Activated CD8-positive, alpha-beta memory T cell treated with anti-CD3 and anti-CD28 coated beads for 4 hours (primary cell): ENCODE measurements at regions not wholly inside any gene's neighbourhood (a gene's known extent, or its start where the extent isn't known, plus 50 kb on each side); places are given as distances from the start of the nearest gene placed in this dataset.

Source experiments
- DNase-seq, 2 donors: peaks; one replicate each; pipeline ENCODE4 v3.0.0-alpha.2; 2020; ENCODE audit warnings: low read depth in 2 of 2

DNA sequence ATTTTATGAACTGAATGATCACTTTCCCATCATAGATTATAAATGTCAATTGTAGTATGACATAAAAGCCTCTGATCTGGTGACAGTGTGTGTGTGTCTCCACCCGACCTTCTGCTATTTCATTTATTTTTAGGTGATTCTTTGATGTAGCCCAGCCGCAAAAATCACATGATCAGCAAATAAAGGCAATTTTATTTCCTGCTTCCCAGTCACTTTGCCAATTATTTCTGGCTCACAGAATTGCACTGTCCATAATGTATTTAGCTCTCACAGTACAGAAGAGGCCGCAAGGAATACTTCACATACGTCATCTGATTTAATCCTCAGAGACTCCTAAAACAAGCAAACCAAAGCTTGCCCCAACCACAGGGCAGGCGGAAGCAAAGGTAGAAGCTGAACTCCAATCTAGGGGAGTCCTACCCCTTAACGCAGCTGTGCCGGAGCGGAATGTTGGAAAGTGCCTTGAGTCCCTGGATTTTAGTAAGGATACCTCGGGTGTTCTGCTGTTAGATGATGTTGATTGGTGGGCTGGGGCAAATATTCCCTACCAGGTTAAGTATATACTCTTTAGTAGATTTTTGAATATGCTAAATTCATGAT, 384.0 kb upstream of the IRX4 start:
- DNase-seq = no peak

DNA sequence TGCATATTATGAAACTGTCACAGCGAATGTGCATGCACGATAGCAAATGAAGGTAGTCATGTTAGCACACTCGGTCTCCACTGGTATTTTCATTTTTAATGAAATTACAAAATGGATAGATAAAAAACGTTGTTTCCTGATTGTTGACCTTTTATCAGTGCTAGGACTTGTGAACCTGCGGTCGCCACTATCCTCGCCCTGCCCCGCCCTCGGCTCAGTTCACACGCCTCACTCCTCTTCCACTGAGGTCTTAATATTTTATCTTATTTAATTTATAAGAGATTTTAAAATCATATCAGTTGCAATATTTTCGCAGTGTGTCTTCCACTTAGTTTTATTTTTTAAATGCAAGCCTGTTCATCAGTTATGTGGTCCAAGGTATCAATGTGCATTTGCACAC, 382.6 kb upstream of the IRX4 start:
- DNase-seq = no peak

DNA sequence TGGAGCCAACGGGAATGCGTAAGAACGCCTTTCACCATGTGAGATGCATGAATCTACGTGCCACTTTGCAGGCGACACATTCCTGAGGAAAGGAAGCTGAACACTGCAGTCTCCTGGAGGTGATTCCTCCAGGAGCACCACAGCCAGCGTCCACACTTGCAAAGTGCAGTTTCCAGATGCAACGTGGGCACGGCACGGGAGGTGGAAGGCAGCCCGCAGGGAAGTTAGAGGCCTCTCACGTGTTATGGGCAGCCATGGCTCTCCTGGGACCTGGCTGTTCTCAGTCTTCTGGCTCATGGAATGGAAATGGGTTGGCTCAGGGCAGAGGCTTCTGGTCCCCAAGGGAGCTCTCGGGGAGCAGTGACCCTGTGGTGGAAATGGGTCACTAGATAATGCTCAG, 381.0 kb upstream of the IRX4 start:
- DNase-seq = no peak

DNA sequence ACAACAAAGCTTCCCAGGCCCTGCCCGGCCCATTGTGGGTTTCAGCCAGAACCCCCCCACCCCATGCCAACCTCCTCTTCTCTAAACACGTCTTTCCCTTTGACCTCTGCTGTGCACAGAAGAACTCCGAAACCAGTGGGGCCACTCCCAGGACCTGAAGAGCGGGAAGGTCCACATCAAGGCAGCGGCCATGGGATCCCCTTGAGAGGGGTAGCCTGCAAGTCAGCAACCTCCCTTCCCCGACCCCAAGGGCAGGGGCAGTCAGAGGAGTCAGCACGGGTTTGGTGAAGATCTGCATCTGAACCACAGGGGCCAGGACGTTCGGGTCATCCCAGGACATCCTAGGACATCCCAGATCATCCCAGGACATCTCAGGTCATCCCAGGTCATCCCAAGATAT, 379.9 kb upstream of the IRX4 start:
- DNase-seq = no peak

DNA sequence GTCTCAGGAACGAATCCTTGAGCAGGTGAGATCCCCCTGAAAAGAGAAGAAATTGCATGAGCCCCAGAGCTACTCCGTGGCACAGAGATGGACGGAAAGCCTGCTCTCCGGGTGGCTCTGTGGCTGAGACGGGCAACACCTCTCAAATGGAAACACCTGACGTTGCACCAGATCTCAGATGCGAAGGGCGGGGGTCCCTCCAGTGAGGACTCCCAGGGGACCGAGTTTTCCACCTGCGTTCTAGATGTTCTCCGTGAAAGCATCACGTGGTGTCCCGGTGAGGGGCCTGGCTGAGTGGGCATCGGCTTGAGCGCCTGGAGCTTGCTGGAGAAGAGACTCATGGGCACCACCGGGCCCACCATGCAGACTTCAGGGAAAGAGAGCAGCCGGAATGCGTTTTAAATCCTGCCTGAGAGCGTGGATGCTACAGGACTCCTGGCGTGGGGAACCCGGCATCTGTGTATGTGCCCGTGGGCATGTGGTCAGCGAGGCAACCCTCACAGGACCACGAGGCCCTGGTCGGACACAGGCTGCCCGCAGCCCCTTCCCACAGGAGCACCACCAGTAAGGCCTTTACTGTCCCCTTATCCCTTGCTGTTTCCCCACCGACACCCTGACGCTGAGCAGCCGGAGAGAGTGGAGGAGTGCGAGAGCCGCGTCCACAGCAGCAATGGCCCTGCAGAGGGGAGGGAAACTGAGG, 378.4 kb upstream of the IRX4 start:
- DNase-seq = no peak

DNA sequence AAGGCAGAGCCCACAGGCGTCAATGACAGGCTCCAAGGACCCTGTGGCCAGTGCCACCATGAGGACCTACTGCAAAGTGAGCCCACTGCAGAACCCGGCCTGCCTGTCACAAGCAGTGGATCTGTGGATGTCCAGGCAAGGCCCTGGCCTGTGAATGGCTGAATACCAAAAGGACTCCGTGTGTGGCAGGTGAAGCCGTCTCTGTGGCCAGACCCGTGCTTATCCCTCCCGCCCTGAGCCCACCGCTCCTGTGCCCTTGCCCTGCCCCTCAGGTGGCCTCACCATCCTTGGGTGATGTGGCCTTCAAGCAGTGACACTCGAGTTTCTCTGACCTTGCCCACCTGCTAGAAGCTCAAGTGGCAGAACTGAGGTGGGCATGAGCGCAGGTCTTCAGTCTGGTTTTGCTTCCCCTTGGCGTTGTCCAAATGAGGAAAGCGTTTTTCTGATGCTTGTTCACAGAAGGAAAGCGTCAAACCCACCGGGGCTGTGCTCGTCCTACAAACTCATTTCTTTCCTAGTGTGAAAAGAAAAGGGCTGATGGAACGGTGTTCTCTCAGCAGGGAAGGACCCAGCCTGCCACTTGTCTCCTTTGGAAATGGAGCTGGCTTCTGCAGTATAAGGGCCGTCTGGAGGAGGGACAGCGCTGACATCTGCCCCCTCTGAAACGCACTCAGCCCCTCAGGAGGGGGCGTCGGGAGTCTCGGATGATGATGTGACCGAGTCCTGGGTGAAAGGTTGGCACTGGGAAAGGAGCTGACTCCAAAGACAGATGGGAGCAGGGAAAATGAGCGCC, 377.7 kb upstream of the IRX4 start:
- DNase-seq = no peak

DNA sequence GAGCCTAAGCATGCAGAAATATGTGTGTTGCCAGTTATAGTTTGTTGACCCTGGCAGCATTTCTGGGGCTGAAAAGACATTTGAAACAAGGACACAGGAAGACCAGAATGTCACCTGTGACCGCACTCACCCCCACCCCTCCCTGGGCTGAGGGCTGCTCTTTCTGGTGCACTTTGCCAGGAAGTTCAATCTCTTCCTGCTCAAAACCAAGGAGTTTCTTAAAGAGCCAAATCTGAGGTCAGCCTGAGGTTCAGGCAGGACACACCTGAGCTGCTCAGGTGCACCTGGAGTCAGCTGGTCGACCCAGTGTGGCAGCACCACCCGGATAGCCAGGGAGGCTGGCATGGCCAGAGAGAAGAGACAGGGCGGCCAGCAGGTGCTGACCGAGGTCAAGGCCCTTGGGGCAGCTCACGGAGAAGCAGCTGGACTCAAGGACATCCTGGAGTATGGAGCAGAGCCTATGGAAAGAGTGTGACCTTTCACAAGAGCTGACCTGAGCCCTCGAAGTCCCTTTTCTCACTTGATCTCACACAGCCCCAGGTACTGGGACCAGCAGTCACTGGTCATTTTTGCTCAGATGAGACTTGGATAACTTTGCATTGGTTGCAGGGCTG, 376.9 kb upstream of the IRX4 start:
- no peak for DNase-seq

DNA sequence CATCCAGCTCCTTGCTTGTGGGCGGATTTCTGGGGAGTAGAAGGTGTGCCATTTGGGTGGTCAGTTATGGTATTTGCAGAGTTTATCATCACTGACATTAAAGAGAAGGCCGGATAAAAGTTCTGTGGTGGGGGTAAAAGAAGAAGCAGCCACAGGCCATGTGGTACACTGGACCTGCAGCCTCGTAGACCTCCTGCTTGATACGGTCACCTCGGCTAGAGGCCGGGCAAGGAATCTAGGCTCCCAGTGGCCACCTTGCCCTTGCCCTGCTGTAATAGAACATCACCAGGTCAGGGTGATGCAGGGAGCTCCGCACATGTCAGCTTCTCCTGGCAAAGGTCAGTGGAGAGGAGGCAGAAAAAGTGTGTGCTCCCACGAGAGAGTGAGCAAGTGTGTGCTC, 376.1 kb upstream of the IRX4 start:
- DNase-seq = no peak

DNA sequence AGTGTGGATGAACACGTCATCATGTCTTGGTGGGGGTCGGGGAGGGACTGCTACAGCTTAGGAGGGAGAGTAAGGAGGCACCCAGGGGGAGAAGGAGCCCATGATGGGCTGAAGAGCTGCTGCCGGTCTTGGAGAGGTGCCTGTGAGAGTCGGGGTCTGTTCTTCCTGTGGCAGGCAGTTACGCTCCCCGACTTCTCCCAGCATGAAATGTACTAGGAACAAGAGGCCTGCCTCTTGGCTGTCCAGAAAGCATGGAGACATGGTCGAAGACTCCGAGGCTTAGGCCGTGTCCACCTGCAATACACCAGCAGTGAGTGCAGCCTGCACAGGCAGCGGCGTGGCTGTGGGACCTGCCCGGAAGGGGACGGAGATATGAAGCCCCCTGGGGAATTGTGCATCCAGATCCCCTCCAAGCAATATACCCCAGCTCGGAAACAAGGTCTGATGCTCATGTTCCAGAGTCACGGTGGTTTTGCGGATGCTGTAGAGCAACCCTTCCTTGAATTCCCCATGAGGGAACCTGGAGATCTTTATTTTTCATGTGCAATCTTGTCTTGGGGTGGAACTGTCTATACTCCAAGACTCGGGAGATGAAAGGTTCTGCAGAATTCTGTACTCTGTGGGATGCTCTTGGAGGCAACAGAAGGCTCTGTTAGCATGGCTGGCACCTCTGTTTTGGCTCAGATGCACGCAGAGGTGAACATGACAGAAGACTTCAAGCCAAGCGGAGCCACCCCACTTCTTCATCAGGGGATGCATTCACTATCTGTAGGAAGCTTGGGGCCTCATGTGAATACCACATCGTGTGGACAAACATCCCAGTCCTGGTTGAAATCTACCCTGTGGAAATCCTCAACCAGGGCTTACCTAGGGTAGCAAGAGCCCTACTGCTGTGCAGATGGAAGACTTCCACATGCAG, 374.9 kb upstream of the IRX4 start:
- DNase-seq = no peak

DNA sequence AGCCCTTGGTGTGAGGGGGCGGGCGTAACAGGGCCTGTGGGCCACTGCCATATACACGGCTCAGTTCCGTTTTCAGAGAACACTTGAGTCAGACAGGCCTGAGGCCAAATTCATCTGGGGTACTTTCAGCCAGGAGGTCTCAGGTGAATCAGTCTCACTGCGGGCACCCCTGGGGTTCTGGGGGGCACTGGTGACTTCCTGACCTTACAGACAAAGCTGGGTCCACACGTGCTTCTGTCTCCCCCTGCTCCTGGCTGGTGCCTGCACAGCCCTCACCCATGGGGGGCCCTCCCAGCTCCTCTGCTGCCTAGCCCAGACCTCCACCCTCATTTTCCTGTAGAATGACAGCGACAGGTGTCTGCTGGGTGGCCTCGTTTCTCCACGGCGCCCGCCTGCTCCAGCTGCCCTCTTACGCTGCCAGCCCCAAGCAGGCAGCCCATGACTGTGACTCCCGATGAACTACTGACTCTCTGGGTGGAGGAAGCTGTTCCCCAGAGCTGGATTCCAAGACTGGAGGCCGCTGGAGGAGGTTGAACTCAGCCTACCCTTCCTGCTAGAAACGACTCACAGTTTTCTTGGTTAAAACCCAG, 374.1 kb upstream of the IRX4 start:
- no peak for DNase-seq

DNA sequence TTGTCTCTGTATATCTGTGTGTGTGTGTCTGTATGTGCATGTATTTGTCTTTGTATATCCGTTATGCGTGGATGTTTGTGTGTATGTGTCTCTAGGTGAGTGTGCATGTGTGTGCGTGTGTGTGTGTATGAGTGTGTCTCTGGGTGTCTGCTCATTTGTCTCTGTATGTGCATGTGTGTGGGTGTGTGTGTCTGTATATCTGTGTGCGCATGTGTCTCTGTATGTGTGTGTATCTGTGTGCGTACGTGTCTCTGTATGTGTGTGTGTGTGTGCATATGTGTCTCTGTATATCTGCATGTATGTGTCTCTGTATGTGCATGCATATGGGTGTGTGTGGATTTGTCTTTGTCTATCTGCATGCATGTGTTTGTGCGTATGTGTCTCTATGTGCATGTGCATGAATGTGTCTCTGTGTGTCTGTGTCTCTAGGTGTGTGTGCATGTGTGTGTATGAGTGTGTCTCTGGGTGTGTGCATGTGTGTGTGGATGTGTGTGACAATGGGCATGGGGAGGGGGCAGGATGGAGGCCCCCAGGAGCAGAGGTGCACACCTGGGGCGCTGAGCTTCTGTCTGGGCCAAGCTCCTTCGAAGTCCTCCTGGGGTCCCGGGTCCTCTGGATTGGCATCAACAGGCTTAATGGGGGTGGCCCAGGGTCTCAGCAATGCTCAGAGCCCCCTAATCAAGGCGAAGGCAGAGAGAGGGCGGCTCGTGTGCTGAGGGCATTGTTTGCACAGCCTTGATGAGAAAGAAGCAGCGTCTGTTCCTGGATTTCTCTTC, 373.4 kb upstream of the IRX4 start:
- no peak for DNase-seq

DNA sequence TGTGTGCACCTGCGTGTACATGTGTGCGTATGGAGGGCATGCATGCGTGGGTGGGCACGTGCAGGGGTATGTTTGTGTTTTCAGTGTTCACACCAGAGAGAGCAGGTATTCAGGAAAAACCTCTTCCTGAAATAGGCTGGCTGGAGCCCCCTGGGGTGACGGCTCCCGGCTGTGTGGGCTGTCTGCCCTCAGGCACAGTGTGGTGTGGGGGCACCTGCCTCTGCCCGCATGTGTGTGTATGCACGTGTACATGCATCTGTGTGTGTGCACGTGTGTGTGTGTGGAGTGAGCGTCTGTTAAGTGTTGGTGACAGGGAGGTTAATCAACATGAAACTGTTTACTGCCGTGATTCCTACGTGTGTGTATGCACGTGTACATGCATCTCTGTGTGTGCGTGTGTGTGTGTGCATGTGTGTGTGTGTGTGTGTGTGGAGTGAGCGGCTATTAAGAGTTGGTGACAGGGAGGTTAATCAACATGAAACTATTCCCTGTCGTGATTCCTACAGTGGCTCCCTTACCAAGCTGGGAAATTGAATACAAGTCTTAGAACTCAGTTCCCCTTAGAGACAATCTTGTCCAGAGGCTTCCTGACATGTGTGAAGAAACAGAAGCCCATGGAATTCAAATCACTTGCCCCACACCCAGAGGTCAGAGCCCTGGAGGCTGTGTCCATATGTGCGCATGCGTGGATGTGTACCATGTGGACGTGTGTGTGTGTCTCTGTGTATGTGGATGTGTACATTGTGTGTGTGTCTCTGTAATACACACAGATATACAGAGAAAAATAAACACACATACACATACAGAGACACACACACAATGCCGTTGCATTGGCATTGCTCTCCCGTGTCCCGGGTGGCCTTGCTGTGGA, 372.4 kb upstream of the IRX4 start:
- DNase-seq = no peak

DNA sequence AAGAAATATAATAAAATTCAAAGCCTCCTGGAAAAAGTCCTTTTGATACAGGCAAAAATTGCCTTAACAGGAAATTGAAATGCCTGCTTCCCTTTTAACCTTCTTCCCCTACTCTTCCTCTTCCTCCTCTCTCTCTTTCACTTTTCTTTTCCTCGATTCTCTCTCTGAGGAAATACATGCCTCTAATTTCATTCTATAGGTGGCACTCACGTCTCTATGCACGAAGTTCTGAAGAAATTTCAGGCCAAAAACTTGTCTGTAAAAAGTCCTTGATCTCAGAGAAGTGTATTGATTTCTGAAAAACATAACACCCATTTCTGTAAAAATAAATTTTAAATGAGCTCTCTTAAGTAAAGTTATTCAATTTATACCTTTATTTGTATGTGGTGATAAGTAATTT, 371.7 kb upstream of the IRX4 start:
- no peak for DNase-seq

DNA sequence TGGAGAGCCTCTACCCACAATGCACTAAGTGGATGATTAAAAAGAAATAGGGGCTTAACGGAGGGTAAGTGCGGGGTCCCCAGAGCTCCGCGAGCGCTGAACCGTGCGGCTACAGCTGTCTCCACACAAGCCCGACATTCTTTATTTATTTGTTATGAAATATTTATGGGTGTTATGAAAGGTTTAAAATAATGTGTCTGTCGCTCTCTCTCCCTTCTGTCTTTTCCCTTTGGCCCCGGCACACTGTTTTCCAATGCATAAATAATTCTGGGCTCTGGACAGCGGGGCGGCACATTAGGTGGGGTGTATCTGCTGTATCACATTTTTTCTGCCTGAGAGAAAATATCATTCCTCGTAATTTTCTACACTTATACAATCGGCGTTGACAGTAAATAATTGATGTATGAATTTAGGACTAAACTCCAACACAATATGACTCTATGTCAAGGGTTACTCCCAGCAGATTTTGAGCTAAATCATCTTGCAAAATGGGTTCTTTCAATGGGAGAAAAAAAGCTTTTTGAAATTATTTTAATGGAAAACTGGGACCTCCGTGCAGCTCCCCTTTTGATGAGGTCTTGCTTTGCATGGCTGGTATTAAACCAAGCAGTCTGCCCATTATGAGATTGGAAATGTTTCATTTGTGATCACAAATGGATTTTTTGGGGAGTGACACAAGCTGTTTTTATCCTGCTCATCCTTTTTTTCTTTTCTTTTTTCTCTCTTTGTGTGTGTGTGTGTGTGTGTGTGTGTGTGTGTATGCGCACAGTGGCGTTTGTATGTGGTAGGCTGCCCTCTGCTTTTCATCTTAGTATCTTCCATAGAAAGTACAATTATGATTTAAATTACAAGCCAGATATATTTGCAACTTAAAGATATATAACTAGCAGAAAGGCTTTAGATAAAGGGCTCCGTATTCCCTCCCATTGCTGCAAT, 370.6 kb upstream of the IRX4 start:
- DNase-seq = no peak

DNA sequence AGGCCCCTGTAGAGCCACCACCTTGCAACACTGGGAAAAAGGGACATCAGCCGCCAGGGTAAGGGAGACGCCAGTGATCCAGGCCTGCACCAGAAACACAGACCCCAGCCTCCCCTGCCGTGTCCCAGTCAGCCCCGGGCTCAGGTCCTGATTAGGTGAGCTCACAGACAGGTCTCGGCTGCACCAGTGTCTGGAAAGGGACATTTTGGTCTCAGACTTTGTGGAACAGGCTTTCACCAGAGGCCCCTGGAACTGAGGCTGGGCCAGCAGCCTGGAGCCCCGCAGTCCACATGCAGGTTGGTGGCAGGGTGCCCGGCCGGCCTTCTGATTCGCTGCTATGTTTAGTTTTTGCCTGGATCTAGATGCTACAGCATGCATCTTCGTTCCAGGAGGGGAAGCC, 369.0 kb upstream of the IRX4 start:
- no peak for DNase-seq

DNA sequence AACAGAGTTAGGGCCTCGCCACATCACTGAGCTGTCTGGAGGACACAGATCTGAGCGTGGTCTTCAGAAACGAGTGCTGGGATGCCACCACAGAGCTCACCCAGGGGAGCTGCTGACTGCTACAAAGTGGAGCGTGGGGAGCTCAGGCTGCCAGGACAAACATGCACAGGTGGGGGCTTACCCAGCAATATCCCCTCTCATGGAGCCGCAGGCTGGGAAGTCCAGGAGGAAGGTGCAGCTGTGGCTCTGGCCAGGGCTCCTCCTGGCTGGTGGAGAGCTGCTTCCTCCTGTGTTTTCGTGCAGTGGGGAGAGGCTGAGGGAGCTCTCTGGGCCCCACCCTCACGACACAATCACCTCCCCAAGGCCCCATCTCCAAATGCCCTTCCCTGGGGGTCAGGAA, 368.6 kb upstream of the IRX4 start:
- no peak for DNase-seq

DNA sequence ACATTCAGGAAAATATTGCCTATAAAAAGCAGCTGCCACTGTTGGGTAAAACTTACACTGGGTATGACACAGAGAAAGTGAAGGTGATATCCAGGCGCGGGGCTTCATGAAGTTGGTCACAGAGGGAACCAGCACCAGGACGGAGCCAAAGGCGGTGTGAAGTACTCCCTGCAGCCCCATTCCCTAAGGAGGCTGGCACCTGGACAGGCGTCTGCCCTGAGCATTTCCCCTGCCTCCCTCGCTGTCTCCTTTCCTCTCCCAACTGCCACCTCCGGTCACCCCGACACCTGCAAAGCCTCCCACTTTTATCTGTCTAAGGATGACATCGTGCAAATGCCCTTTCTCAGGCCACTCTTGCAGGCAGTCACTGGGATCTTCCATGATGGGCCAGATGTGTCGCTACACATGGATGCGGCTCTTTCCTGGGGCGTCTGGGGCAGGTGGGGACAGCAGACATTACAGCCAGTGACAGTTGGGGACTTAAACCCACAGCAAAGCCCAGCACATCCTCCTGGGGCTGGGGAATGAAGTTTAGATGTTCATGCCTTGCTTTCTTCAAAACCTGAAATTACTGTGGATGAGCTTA, 367.7 kb upstream of the IRX4 start:
- no peak for DNase-seq

DNA sequence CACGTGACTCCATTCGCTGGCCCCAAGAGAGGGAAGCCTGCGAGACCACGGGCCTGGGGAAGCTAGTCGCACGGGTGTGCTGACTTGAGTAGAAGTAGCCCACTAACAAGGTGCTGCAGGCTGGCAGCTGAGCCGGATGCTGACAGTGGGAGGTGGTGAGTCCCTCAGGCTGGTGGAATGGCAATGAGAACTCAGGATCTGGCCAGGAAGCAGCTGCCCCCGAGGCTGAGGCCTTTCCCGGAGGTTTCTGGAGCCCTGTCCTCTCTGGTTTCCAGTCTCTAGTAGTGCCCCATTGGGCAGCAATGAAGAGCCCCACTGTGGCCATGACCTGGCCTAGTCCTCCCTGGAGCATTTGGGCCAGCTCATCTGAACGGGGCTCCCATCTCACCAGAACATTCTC, 366.7 kb upstream of the IRX4 start:
- DNase-seq = no peak
